Mesothelial cell of epicardium (in vitro differentiated cells): ENCODE measurements at regions not wholly inside any gene's neighbourhood (a gene's known extent, or its start where the extent isn't known, plus 50 kb on each side); places are given as distances from the start of the nearest gene placed in this dataset.

ENCODE experiments used
- DNase-seq, 2 experiments: peaks; one replicate each; pipeline ENCODE4 v3.0.0; 2021; ENCODE audit warnings: low spot score in 2 of 2; ENCODE audit not compliant: unreplicated experiment in 2 of 2
- H3K27ac Mint-ChIP-seq: 2 replicates; pipeline ENCODE4 v1.8.0; 2021; ENCODE audit warnings: mixed read lengths
- H3K27me3 Mint-ChIP-seq: 2 replicates; pipeline ENCODE4 v1.8.0; 2021; ENCODE audit warnings: low read depth, mixed read lengths
- H3K36me3 Mint-ChIP-seq: 2 replicates; pipeline ENCODE4 v1.8.0; 2021; ENCODE audit warnings: mixed read lengths
- H3K4me1 Mint-ChIP-seq: 2 replicates; pipeline ENCODE4 v1.8.0; 2021; ENCODE audit warnings: mixed read lengths
- H3K4me3 Mint-ChIP-seq: 2 replicates; pipeline ENCODE4 v1.8.0; 2021; ENCODE audit warnings: mild to moderate bottlenecking, moderate library complexity, mixed read lengths
- H3K9me3 Mint-ChIP-seq: 2 replicates; pipeline ENCODE4 v1.8.0; 2021; ENCODE audit warnings: mixed read lengths
- TF ChIP-seq, protein P1 (sequence below): fragments of 200-600 bp; sonication (generic); IDR thresholded peaks from one replicate; pipeline ENCODE4 v1.5.0; 2021; ENCODE audit warnings: antibody characterized with exemption; ENCODE audit not compliant: unreplicated experiment

DNA sequence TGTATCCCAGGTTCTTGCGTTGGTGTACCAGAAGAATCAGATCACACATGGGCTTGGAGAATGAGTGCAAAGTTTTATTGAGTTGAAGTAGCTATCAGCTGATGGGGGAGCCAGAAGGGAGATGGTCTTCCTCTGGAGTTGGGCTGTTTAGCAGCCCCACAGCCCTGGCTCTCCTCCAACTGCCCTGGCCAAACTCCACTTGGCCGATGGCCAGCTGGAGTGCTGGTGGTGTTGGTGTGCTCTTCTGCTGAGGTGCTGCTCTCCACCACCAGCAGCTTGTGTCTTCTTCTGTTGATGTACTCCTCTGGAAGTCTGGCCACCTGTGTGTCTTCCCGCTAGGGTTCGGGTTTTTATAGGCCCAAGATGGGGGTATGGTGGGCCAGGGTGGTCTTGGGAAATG, 172.8 kb downstream of the TINAG start:
- Mint-ChIP-seq H3K36me3 (no peaks in the 10 kb centered on the region), H3K4me1 (no peaks in the 10 kb centered on the region), H3K4me3 (no peak overlapping the region), H3K9me3 (peaks cover 4% of the 10 kb centered on the region), H3K27me3 (no peaks in the 10 kb centered on the region), H3K27ac (no peak overlapping the region)
- TF ChIP-seq, protein P1, sequence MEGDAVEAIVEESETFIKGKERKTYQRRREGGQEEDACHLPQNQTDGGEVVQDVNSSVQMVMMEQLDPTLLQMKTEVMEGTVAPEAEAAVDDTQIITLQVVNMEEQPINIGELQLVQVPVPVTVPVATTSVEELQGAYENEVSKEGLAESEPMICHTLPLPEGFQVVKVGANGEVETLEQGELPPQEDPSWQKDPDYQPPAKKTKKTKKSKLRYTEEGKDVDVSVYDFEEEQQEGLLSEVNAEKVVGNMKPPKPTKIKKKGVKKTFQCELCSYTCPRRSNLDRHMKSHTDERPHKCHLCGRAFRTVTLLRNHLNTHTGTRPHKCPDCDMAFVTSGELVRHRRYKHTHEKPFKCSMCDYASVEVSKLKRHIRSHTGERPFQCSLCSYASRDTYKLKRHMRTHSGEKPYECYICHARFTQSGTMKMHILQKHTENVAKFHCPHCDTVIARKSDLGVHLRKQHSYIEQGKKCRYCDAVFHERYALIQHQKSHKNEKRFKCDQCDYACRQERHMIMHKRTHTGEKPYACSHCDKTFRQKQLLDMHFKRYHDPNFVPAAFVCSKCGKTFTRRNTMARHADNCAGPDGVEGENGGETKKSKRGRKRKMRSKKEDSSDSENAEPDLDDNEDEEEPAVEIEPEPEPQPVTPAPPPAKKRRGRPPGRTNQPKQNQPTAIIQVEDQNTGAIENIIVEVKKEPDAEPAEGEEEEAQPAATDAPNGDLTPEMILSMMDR = no peak
- DNase-seq = no peak

DNA sequence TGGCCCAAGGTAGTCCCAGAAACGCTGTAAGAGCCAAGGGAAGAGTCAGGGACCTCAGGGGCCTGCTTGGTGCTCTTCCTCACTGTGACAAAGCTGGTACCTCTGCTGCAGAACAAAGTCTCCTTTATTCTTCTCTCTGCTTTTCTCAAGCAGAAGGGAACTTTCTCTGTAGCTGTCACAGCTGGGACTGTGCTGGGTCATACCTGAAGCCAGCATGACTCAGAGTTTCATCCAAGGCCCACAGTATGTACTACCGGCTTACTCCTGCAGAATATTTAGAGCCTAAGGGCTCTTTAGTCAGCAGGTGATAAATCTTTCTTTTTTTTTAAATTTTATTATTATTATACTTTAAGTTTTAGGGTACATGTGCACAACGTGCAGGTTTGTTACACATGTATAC, 183.2 kb downstream of the TINAG start:
- TF ChIP-seq, protein P1 = no peak
- no peak for DNase-seq
- Mint-ChIP-seq H3K36me3 (no peaks in the 10 kb centered on the region), H3K27me3 (no peaks in the 10 kb centered on the region), H3K27ac (no peak overlapping the region), H3K4me1 (no peaks in the 10 kb centered on the region), H3K4me3 (no peak overlapping the region), H3K9me3 (peaks cover 35% of the 10 kb centered on the region)

DNA sequence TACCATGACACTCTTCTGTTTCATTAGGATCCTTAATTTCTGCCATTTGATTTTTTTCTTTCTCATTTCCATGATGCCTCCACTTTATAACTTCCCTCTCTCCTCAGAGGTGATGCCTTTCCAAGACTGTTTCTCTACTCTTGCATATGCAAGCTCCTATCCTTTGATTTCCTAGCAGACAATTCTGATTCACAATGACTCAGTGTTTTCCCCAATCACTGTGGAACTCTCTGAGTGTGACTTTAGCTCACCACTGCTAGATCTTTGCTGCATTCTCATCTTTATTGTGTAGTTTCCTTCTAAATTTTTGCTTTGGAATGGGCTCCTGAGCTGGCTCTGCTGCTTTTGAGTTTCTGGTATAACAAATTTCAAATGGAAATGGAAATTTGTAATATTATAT, 184.9 kb downstream of the TINAG start:
- no peaks in the 10 kb centered on the region for H3K27me3 Mint-ChIP-seq
- TF ChIP-seq, protein P1 = no peak
- DNase-seq = no peak
- no peak overlapping the region for H3K27ac Mint-ChIP-seq
- H3K36me3 Mint-ChIP-seq = no peaks in the 10 kb centered on the region
- peaks cover 37% of the 10 kb centered on the region for H3K9me3 Mint-ChIP-seq
- H3K4me3 Mint-ChIP-seq = no peak overlapping the region
- no peaks in the 10 kb centered on the region for H3K4me1 Mint-ChIP-seq

- no peak for DNase-seq
- TF ChIP-seq, protein P1 = no peak
- no peaks in the 10 kb centered on the region for H3K4me1 Mint-ChIP-seq
- H3K27ac Mint-ChIP-seq = no peak overlapping the region
- peaks cover 39% of the 10 kb centered on the region for H3K9me3 Mint-ChIP-seq
- H3K36me3 Mint-ChIP-seq = no peaks in the 10 kb centered on the region
- H3K27me3 Mint-ChIP-seq = no peaks in the 10 kb centered on the region
- H3K4me3 Mint-ChIP-seq = no peak overlapping the region
These were observed 194.9 kb downstream of the TINAG start for GRCh38 chr6:54503144-54503543.

DNA sequence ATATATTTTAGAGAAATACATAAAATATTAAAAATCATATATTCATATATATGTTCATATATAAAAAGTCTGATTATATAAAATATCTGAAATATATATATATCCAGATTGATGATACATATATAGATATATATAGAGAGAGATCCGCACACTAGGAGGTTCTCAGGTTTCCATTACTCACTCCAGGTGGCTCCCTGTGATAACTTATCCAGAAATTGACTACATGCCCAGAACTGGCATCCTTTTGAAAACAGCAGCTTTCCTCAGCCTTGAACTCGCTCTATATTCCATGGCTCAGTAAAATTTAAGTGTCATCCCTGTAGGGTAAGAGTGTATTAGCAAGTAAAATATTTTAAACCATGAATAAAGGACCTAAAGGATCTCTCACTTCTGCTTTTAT, 206.8 kb downstream of the TINAG start:
- H3K27me3 Mint-ChIP-seq = no peaks in the 10 kb centered on the region
- no peak overlapping the region for H3K27ac Mint-ChIP-seq
- H3K9me3 Mint-ChIP-seq = no peaks in the 10 kb centered on the region
- no peak overlapping the region for H3K4me3 Mint-ChIP-seq
- no peak for DNase-seq
- no peaks in the 10 kb centered on the region for H3K36me3 Mint-ChIP-seq
- H3K4me1 Mint-ChIP-seq = no peaks in the 10 kb centered on the region
- TF ChIP-seq, protein P1 = no peak

DNA sequence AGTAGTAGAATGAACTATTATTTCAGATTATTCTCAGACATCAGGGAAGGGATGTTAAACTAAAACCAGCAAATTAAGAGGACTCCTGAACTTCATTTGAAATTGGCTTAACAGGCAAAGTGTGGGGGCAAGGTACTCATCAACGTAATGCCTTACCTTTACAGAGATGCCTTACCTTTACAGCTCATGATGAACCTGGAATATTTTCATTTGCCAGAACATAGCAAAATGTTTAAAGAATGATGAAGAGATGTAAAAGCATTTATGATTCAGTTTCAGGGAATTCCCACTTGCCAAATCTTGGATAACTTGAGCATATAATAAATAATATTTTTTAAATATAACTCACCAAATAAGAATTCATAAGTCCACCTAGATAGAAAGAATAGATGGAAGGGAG, 207.5 kb downstream of the TINAG start:
- Mint-ChIP-seq H3K36me3 (no peaks in the 10 kb centered on the region), H3K27ac (no peak overlapping the region), H3K4me1 (no peaks in the 10 kb centered on the region), H3K27me3 (no peaks in the 10 kb centered on the region), H3K4me3 (no peak overlapping the region), H3K9me3 (no peaks in the 10 kb centered on the region)
- TF ChIP-seq, protein P1 = no peak
- DNase-seq = no peak
